Loucy (cell line): ENCODE measurements at regions not wholly inside any gene's neighbourhood (a gene's known extent, or its start where the extent isn't known, plus 50 kb on each side); places are given as distances from the start of the nearest gene placed in this dataset.
"Not testable (repeated sequence)": the region's sequence is repeated elsewhere in the genome, so short reads cannot be mapped to it uniquely, and the experiment has no call there.

Source experiments
- CTCF ChIP-seq: fragments of 200-600 bp; sonication (generic); conservative IDR thresholded peaks from 2 replicates; pipeline ENCODE4 v1.5.1; 2014; ENCODE audit warnings: mild to moderate bottlenecking, antibody characterized with exemption, low read length
- EZH2phosphoT487 ChIP-seq: fragments of 200-600 bp; IDR thresholded peaks from 2 replicates; pipeline ENCODE4 v1.6.1; 2018; ENCODE audit warnings: antibody characterized with exemption, mild to moderate bottlenecking, moderate library complexity, borderline replicate concordance

- not testable (repeated sequence) for TF ChIP-seq CTCF, EZH2phosphoT487
These were observed 703.6 kb upstream of the CTNND2 start for GRCh38 chr5:12607817-12608216.
